ENCODE measurements at regions not wholly inside any gene's neighbourhood (a gene's known extent, or its start where the extent isn't known, plus 50 kb on each side); places are given as distances from the start of the nearest gene placed in this dataset.

GRCh38 chr14:45699471-45699870 is 446.5 kb upstream of the MIS18BP1 start:
- no peak for TF ChIP-seq CTCF (IDR thresholded peaks at IDR 0.05)
- no peak for TF ChIP-seq POLR2A (IDR thresholded peaks at IDR 0.05)
